ENCODE measurements at regions not wholly inside any gene's neighbourhood (a gene's known extent, or its start where the extent isn't known, plus 50 kb on each side); places are given as distances from the start of the nearest gene placed in this dataset.
A peak's percentile ranks its signal among the peaks of the same experiment; 100 is the strongest.

- no peak overlapping the region for H3K27ac ChIP-seq
- no peak overlapping the region for H3K4me3 ChIP-seq
- H3K9me3 ChIP-seq (ENCODE audit: low read depth) = no peaks in the 10 kb centered on the region
- no peaks in the 10 kb centered on the region for H3K4me1 ChIP-seq (ENCODE audit: low read depth)
- no peaks in the 10 kb centered on the region for H3K27me3 ChIP-seq
- DNase-seq (ENCODE audit: low read depth in 1 of 2, low spot score in 1 of 2) = peak in 1 of 2 donors; percentile 58
- H3K36me3 ChIP-seq = no peaks in the 10 kb centered on the region
- TF ChIP-seq CTCF (IDR thresholded peaks at IDR 0.05; ENCODE audit: low read depth, low read length) = no peak
Observed at GRCh38 chr9:7336356-7337065, 463.1 kb downstream of the DMAC1 start.

GRCh38 chr9:7333719-7334118 lies 465.9 kb downstream of the DMAC1 start:
- TF ChIP-seq CTCF (IDR thresholded peaks at IDR 0.05; ENCODE audit: low read depth, low read length) = no peak
- Histone ChIP-seq H3K4me3 (no peak overlapping the region), H3K27ac (no peak overlapping the region), H3K9me3 (ENCODE audit: low read depth) (no peaks in the 10 kb centered on the region), H3K27me3 (no peaks in the 10 kb centered on the region), H3K4me1 (ENCODE audit: low read depth) (no peaks in the 10 kb centered on the region), H3K36me3 (no peaks in the 10 kb centered on the region)
- DNase-seq (ENCODE audit: low read depth in 1 of 2, low spot score in 1 of 2) = peak in 1 of 2 donors; percentile 78

- Histone ChIP-seq H3K4me3 (no peak overlapping the region), H3K36me3 (no peaks in the 10 kb centered on the region), H3K27me3 (no peaks in the 10 kb centered on the region), H3K27ac (no peak overlapping the region), H3K4me1 (ENCODE audit: low read depth) (no peaks in the 10 kb centered on the region), H3K9me3 (ENCODE audit: low read depth) (no peaks in the 10 kb centered on the region)
- TF ChIP-seq CTCF (IDR thresholded peaks at IDR 0.05; ENCODE audit: low read depth, low read length) = no peak
- no peak for DNase-seq (ENCODE audit: low read depth in 1 of 2, low spot score in 1 of 2)
Observed at GRCh38 chr9:7332780-7333179, 466.8 kb downstream of the DMAC1 start.

GRCh38 chr9:7328453-7328852 lies 471.1 kb downstream of the DMAC1 start:
- no peak overlapping the region for H3K27ac ChIP-seq
- no peak for DNase-seq (ENCODE audit: low read depth in 1 of 2, low spot score in 1 of 2)
- no peaks in the 10 kb centered on the region for H3K4me1 ChIP-seq (ENCODE audit: low read depth)
- H3K27me3 ChIP-seq = no peaks in the 10 kb centered on the region
- TF ChIP-seq CTCF (IDR thresholded peaks at IDR 0.05; ENCODE audit: low read depth, low read length) = no peak
- no peaks in the 10 kb centered on the region for H3K9me3 ChIP-seq (ENCODE audit: low read depth)
- no peaks in the 10 kb centered on the region for H3K36me3 ChIP-seq
- no peak overlapping the region for H3K4me3 ChIP-seq

GRCh38 chr9:7325995-7326394 lies 473.6 kb downstream of the DMAC1 start:
- Histone ChIP-seq H3K27me3 (no peaks in the 10 kb centered on the region), H3K4me1 (ENCODE audit: low read depth) (no peaks in the 10 kb centered on the region), H3K4me3 (no peak overlapping the region), H3K27ac (no peak overlapping the region), H3K9me3 (ENCODE audit: low read depth) (no peaks in the 10 kb centered on the region), H3K36me3 (no peaks in the 10 kb centered on the region)
- DNase-seq (ENCODE audit: low read depth in 1 of 2, low spot score in 1 of 2) = no peak
- no peak for TF ChIP-seq CTCF (IDR thresholded peaks at IDR 0.05; ENCODE audit: low read depth, low read length)
